ENCODE measurements at regions not wholly inside any gene's neighbourhood (a gene's known extent, or its start where the extent isn't known, plus 50 kb on each side); places are given as distances from the start of the nearest gene placed in this dataset.

- Histone ChIP-seq H3K27me3 (ENCODE audit: control insufficient read depth in 1 of 2, insufficient read depth in 1 of 2, low read length in 2 of 2) (no peaks in the 10 kb centered on the region), H3K9me3 (ENCODE audit: control insufficient read depth, low read length) (no peaks in the 10 kb centered on the region), H2BK5ac (ENCODE audit: low read depth, low read length, poor library complexity, severe bottlenecking) (no peak overlapping the region), H3K36me3 (ENCODE audit: control insufficient read depth in 1 of 2, insufficient read depth in 2 of 2, low read depth in 1 of 2, low read length in 2 of 2) (no peaks in the 10 kb centered on the region), H2BK120ac (ENCODE audit: low read depth, low read length) (no peak overlapping the region), H3K4me2 (ENCODE audit: low read length, poor library complexity, severe bottlenecking) (no peak overlapping the region), H3K79me1 (replicated peaks; ENCODE audit: low read length, poor library complexity, severe bottlenecking) (no peaks in the 10 kb centered on the region), H3K23ac (ENCODE audit: low read length in 2 of 2) (no peak overlapping the region), H4K8ac (ENCODE audit: low read length) (no peak overlapping the region), H2AFZ (ENCODE audit: low read depth, low read length) (no peak overlapping the region), H3K18ac (ENCODE audit: low read depth in 1 of 2, low read length in 2 of 2) (no peak overlapping the region), H4K91ac (ENCODE audit: low read length) (no peak overlapping the region), H3K14ac (ENCODE audit: low read length in 2 of 2) (no peak overlapping the region), H2BK15ac (ENCODE audit: low read depth, poor library complexity, severe bottlenecking) (no peak overlapping the region), H3K4me3 (ENCODE audit: insufficient read depth in 1 of 2, low read depth in 1 of 2, low read length in 2 of 2) (no peak overlapping the region), H2BK12ac (ENCODE audit: low read length in 2 of 2) (no peak overlapping the region), H3K27ac (ENCODE audit: low read length, poor library complexity, severe bottlenecking) (no peak overlapping the region), H2AK5ac (ENCODE audit: low read length, severe bottlenecking) (no peak overlapping the region), H3K4ac (ENCODE audit: low read depth in 1 of 2, low read length in 2 of 2) (no peak overlapping the region), H3K4me1 (ENCODE audit: control insufficient read depth, insufficient read depth, low read depth, low read length) (no peaks in the 10 kb centered on the region), H3K9ac (ENCODE audit: low read length) (no peak overlapping the region)
- 33% methylated on average over 1 of the region's 8 CpGs for WGBS
- no peak for DNase-seq
Measured at GRCh38 chr2:156700681-156701080, 264.5 kb downstream of the GPD2 start.

GRCh38 chr2:156702541-156702940 is 266.4 kb downstream of the GPD2 start:
- Histone ChIP-seq H3K27ac (ENCODE audit: low read length, poor library complexity, severe bottlenecking) (no peak overlapping the region), H3K4me3 (ENCODE audit: insufficient read depth in 1 of 2, low read depth in 1 of 2, low read length in 2 of 2) (no peak overlapping the region), H2BK5ac (ENCODE audit: low read depth, low read length, poor library complexity, severe bottlenecking) (no peak overlapping the region), H3K9ac (ENCODE audit: low read length) (no peak overlapping the region), H2AK5ac (ENCODE audit: low read length, severe bottlenecking) (no peak overlapping the region), H3K36me3 (ENCODE audit: control insufficient read depth in 1 of 2, insufficient read depth in 2 of 2, low read depth in 1 of 2, low read length in 2 of 2) (no peaks in the 10 kb centered on the region), H3K9me3 (ENCODE audit: control insufficient read depth, low read length) (no peaks in the 10 kb centered on the region), H3K4me1 (ENCODE audit: control insufficient read depth, insufficient read depth, low read depth, low read length) (no peaks in the 10 kb centered on the region), H3K79me1 (replicated peaks; ENCODE audit: low read length, poor library complexity, severe bottlenecking) (no peaks in the 10 kb centered on the region), H3K4me2 (ENCODE audit: low read length, poor library complexity, severe bottlenecking) (no peak overlapping the region), H2BK12ac (ENCODE audit: low read length in 2 of 2) (no peak overlapping the region), H2BK15ac (ENCODE audit: low read depth, poor library complexity, severe bottlenecking) (no peak overlapping the region), H2AFZ (ENCODE audit: low read depth, low read length) (no peak overlapping the region), H3K14ac (ENCODE audit: low read length in 2 of 2) (no peak overlapping the region), H4K8ac (ENCODE audit: low read length) (no peak overlapping the region), H3K27me3 (ENCODE audit: control insufficient read depth in 1 of 2, insufficient read depth in 1 of 2, low read length in 2 of 2) (no peaks in the 10 kb centered on the region), H3K23ac (ENCODE audit: low read length in 2 of 2) (no peak overlapping the region), H2BK120ac (ENCODE audit: low read depth, low read length) (no peak overlapping the region), H4K91ac (ENCODE audit: low read length) (no peak overlapping the region), H3K4ac (ENCODE audit: low read depth in 1 of 2, low read length in 2 of 2) (no peak overlapping the region), H3K18ac (ENCODE audit: low read depth in 1 of 2, low read length in 2 of 2) (no peak overlapping the region)
- no peak for DNase-seq
- 36% methylated on average over 2 of the region's 3 CpGs for WGBS

GRCh38 chr2:156703642-156704041 is 267.5 kb downstream of the GPD2 start:
- no peak overlapping the region for H3K23ac ChIP-seq (ENCODE audit: low read length in 2 of 2)

GRCh38 chr2:156704132-156704531 is 268.0 kb downstream of the GPD2 start:
- no peak overlapping the region for H2BK15ac ChIP-seq (ENCODE audit: low read depth, poor library complexity, severe bottlenecking)
- H3K36me3 ChIP-seq (ENCODE audit: control insufficient read depth in 1 of 2, insufficient read depth in 2 of 2, low read depth in 1 of 2, low read length in 2 of 2): no peaks in the 10 kb centered on the region
- H3K4me3 ChIP-seq (ENCODE audit: insufficient read depth in 1 of 2, low read depth in 1 of 2, low read length in 2 of 2): no peak overlapping the region
- no peak overlapping the region for H3K23ac ChIP-seq (ENCODE audit: low read length in 2 of 2)
- no peak overlapping the region for H2BK120ac ChIP-seq (ENCODE audit: low read depth, low read length)
- H3K27me3 ChIP-seq (ENCODE audit: control insufficient read depth in 1 of 2, insufficient read depth in 1 of 2, low read length in 2 of 2): peaks cover 0 to 3% of the 10 kb centered on the region in 2 experiments
- no peak overlapping the region for H2BK12ac ChIP-seq (ENCODE audit: low read length in 2 of 2)
- no peak overlapping the region for H4K8ac ChIP-seq (ENCODE audit: low read length)
- H2AK5ac ChIP-seq (ENCODE audit: low read length, severe bottlenecking): no peak overlapping the region
- no peak overlapping the region for H3K14ac ChIP-seq (ENCODE audit: low read length in 2 of 2)
- no peak for DNase-seq
- 81% methylated on average over 3 of the region's 3 CpGs for WGBS
- H3K4me1 ChIP-seq (ENCODE audit: control insufficient read depth, insufficient read depth, low read depth, low read length): no peaks in the 10 kb centered on the region
- H3K9me3 ChIP-seq (ENCODE audit: control insufficient read depth, low read length): no peaks in the 10 kb centered on the region
- no peak overlapping the region for H2AFZ ChIP-seq (ENCODE audit: low read depth, low read length)
- no peak overlapping the region for H3K4me2 ChIP-seq (ENCODE audit: low read length, poor library complexity, severe bottlenecking)
- no peak overlapping the region for H2BK5ac ChIP-seq (ENCODE audit: low read depth, low read length, poor library complexity, severe bottlenecking)
- H3K27ac ChIP-seq (ENCODE audit: low read length, poor library complexity, severe bottlenecking): no peak overlapping the region
- no peaks in the 10 kb centered on the region for H3K79me1 ChIP-seq (replicated peaks; ENCODE audit: low read length, poor library complexity, severe bottlenecking)
- H3K4ac ChIP-seq (ENCODE audit: low read depth in 1 of 2, low read length in 2 of 2): no peak overlapping the region
- no peak overlapping the region for H3K9ac ChIP-seq (ENCODE audit: low read length)
- no peak overlapping the region for H3K18ac ChIP-seq (ENCODE audit: low read depth in 1 of 2, low read length in 2 of 2)
- no peak overlapping the region for H4K91ac ChIP-seq (ENCODE audit: low read length)

More at GRCh38 chr2:156703642-156704041, 267.5 kb downstream of the GPD2 start:
- no peak overlapping the region for H4K91ac ChIP-seq (ENCODE audit: low read length)
- H3K36me3 ChIP-seq (ENCODE audit: control insufficient read depth in 1 of 2, insufficient read depth in 2 of 2, low read depth in 1 of 2, low read length in 2 of 2): no peaks in the 10 kb centered on the region
- no peak overlapping the region for H3K27ac ChIP-seq (ENCODE audit: low read length, poor library complexity, severe bottlenecking)
- no peak overlapping the region for H3K4ac ChIP-seq (ENCODE audit: low read depth in 1 of 2, low read length in 2 of 2)
- no peak overlapping the region for H2AK5ac ChIP-seq (ENCODE audit: low read length, severe bottlenecking)
- H3K4me2 ChIP-seq (ENCODE audit: low read length, poor library complexity, severe bottlenecking): no peak overlapping the region
- no peak for DNase-seq
- no peak overlapping the region for H3K4me3 ChIP-seq (ENCODE audit: insufficient read depth in 1 of 2, low read depth in 1 of 2, low read length in 2 of 2)
- H3K9ac ChIP-seq (ENCODE audit: low read length): no peak overlapping the region
- no peaks in the 10 kb centered on the region for H3K4me1 ChIP-seq (ENCODE audit: control insufficient read depth, insufficient read depth, low read depth, low read length)
- H3K27me3 ChIP-seq (ENCODE audit: control insufficient read depth in 1 of 2, insufficient read depth in 1 of 2, low read length in 2 of 2): no peaks in the 10 kb centered on the region
- no peak overlapping the region for H2BK12ac ChIP-seq (ENCODE audit: low read length in 2 of 2)
- no peak overlapping the region for H2AFZ ChIP-seq (ENCODE audit: low read depth, low read length)
- no peak overlapping the region for H2BK5ac ChIP-seq (ENCODE audit: low read depth, low read length, poor library complexity, severe bottlenecking)
- H3K18ac ChIP-seq (ENCODE audit: low read depth in 1 of 2, low read length in 2 of 2): no peak overlapping the region
- WGBS: 71% methylated on average over 5 of the region's 6 CpGs
- no peaks in the 10 kb centered on the region for H3K9me3 ChIP-seq (ENCODE audit: control insufficient read depth, low read length)
- no peak overlapping the region for H3K14ac ChIP-seq (ENCODE audit: low read length in 2 of 2)
- H2BK15ac ChIP-seq (ENCODE audit: low read depth, poor library complexity, severe bottlenecking): no peak overlapping the region
- H3K79me1 ChIP-seq (replicated peaks; ENCODE audit: low read length, poor library complexity, severe bottlenecking): no peaks in the 10 kb centered on the region
- no peak overlapping the region for H4K8ac ChIP-seq (ENCODE audit: low read length)
- no peak overlapping the region for H2BK120ac ChIP-seq (ENCODE audit: low read depth, low read length)
